Activated CD8-positive, alpha-beta T cell treated with anti-CD3 and anti-CD28 coated beads for 36 hours (primary cell): ENCODE measurements at regions not wholly inside any gene's neighbourhood (a gene's known extent, or its start where the extent isn't known, plus 50 kb on each side); places are given as distances from the start of the nearest gene placed in this dataset.
"Not testable (repeated sequence)": the region's sequence is repeated elsewhere in the genome, so short reads cannot be mapped to it uniquely, and the experiment has no call there.

ENCODE experiments used
- ATAC-seq: fragments of 200-7000 bp; cut with Tn5 transposase; one replicate; pipeline ENCODE4 v1.10.0; 2021; ENCODE audit warnings: mild to moderate bottlenecking, moderate library complexity
- CTCF ChIA-PET: fragments of 350-600 bp; sonication (Branson Sonifier 250); formaldehyde crosslinking; loops from one replicate; lab custom pipeline; 2021; ENCODE audit warnings: antibody characterized with exemption; lab: Charles Lee
- POLR2A ChIA-PET: fragments of 350-600 bp; sonication (Branson Sonifier 250); formaldehyde crosslinking; loops from one replicate; lab custom pipeline; 2021; ENCODE audit warnings: antibody characterized with exemption; lab: Charles Lee
- DNase-seq: peaks from one replicate; pipeline ENCODE4 v3.0.0-alpha.2; 2020
- H3K27ac Mint-ChIP-seq: one replicate; pipeline ENCODE4 v1.8.0; 2021; ENCODE audit warnings: mild to moderate bottlenecking, mixed read lengths
- H3K27me3 Mint-ChIP-seq: one replicate; pipeline ENCODE4 v1.8.0; 2021; ENCODE audit warnings: mixed read lengths
- H3K36me3 Mint-ChIP-seq: one replicate; pipeline ENCODE4 v1.8.0; 2021; ENCODE audit warnings: low read depth, mixed read lengths
- H3K4me1 Mint-ChIP-seq: one replicate; pipeline ENCODE4 v1.8.0; 2021; ENCODE audit warnings: low read depth, mixed read lengths
- H3K4me3 Mint-ChIP-seq: one replicate; pipeline ENCODE4 v1.8.0; 2021; ENCODE audit warnings: mild to moderate bottlenecking, moderate library complexity, mixed read lengths
- H3K9me3 Mint-ChIP-seq: one replicate; pipeline ENCODE4 v1.8.0; 2021; ENCODE audit warnings: mixed read lengths
- intact Hi-C: fragments of 100-400 bp; cut with micrococcal nuclease; formaldehyde crosslinking; loops from one replicate; pipeline ENCODE4 v1.10.0; 2022
- TF ChIP-seq, protein P1 (sequence below): fragments of 200-600 bp; IDR thresholded peaks from one replicate; pipeline ENCODE4 v1.8.0; 2022; ENCODE audit warnings: antibody characterized with exemption, mild to moderate bottlenecking

DNA sequence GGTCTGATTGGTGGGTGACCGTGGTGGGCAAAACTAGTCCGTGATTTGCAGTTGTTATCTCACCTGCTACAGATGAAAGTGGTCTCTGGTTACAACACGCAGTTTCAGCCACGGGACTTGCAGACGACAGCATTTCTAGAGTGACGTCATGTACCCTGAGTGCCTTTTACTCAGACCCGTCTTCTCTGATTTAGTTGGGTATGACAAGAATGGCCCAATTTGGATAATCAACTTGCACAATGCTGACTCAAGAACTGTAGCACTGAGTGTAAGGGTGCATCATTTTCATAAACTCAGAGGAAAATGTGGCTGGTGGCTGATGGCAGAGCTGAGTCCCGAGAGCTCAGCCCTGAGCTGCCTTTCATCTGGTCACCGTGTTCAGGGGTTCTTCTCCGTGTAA is 281.4 kb upstream of the FRG1 start:
- H3K4me1 Mint-ChIP-seq = no peaks in the 10 kb centered on the region
- intact Hi-C loops = no loop called here
- H3K9me3 Mint-ChIP-seq = no peaks in the 10 kb centered on the region
- H3K36me3 Mint-ChIP-seq = no peaks in the 10 kb centered on the region
- H3K4me3 Mint-ChIP-seq = no peak overlapping the region
- CTCF ChIA-PET = no interaction called here
- TF ChIP-seq, protein P1, sequence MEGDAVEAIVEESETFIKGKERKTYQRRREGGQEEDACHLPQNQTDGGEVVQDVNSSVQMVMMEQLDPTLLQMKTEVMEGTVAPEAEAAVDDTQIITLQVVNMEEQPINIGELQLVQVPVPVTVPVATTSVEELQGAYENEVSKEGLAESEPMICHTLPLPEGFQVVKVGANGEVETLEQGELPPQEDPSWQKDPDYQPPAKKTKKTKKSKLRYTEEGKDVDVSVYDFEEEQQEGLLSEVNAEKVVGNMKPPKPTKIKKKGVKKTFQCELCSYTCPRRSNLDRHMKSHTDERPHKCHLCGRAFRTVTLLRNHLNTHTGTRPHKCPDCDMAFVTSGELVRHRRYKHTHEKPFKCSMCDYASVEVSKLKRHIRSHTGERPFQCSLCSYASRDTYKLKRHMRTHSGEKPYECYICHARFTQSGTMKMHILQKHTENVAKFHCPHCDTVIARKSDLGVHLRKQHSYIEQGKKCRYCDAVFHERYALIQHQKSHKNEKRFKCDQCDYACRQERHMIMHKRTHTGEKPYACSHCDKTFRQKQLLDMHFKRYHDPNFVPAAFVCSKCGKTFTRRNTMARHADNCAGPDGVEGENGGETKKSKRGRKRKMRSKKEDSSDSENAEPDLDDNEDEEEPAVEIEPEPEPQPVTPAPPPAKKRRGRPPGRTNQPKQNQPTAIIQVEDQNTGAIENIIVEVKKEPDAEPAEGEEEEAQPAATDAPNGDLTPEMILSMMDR = no peak
- DNase-seq = no peak
- POLR2A ChIA-PET = no interaction called here
- no peak overlapping the region for H3K27ac Mint-ChIP-seq
- no peaks in the 10 kb centered on the region for H3K27me3 Mint-ChIP-seq
- ATAC-seq = no peak

DNA sequence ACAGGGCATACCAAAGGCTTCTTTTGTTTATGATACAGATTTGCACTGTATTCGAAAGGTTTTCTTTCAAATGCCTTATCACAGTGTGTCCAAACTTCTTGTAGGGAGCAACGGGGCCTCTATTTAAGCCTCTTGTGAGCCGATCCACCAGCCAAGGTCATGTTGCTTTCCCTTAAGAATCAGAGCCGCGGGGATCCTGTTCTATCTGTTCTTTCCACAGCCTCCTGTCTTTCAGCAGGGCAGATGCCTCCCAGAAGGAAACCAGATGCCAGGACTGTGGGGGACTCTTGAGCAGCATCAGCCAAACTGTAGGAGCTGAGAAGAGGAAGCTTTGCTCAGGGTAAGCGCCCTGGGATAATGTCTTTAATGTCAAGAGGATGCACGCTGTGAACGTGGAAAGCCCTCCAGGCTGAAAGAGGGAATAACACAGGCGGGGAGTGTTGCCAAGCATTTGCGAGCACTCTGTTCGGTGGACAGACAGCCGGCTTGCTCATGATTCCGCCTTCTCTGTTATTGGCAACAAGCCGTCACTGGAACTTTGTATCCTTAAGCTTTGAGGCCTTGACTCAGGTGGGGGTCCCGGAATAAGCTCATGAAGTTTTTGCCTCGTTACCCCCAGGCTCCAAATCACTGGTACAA is 279.8 kb upstream of the FRG1 start:
- Mint-ChIP-seq H3K4me1 (no peaks in the 10 kb centered on the region), H3K9me3 (no peaks in the 10 kb centered on the region), H3K27ac (no peak overlapping the region), H3K4me3 (no peak overlapping the region), H3K27me3 (no peaks in the 10 kb centered on the region), H3K36me3 (no peaks in the 10 kb centered on the region)
- intact Hi-C loops = no loop called here
- DNase-seq (no peak), ATAC-seq (no peak)
- POLR2A ChIA-PET = no interaction called here
- CTCF ChIA-PET = no interaction called here
- TF ChIP-seq, protein P1 = no peak

- intact Hi-C loops = no loop called here
- TF ChIP-seq, protein P1 = no peak
- no peaks in the 10 kb centered on the region for H3K4me1 Mint-ChIP-seq
- no peaks in the 10 kb centered on the region for H3K36me3 Mint-ChIP-seq
- ChIA-PET CTCF (no interaction called here), POLR2A (no interaction called here)
- H3K9me3 Mint-ChIP-seq = no peaks in the 10 kb centered on the region
- H3K27ac Mint-ChIP-seq = no peak overlapping the region
- ATAC-seq = no peak
- DNase-seq = no peak
- no peak overlapping the region for H3K4me3 Mint-ChIP-seq
- H3K27me3 Mint-ChIP-seq = no peaks in the 10 kb centered on the region
These were observed 275.9 kb upstream of the FRG1 start for GRCh38 chr4:189664693-189665250.

DNA sequence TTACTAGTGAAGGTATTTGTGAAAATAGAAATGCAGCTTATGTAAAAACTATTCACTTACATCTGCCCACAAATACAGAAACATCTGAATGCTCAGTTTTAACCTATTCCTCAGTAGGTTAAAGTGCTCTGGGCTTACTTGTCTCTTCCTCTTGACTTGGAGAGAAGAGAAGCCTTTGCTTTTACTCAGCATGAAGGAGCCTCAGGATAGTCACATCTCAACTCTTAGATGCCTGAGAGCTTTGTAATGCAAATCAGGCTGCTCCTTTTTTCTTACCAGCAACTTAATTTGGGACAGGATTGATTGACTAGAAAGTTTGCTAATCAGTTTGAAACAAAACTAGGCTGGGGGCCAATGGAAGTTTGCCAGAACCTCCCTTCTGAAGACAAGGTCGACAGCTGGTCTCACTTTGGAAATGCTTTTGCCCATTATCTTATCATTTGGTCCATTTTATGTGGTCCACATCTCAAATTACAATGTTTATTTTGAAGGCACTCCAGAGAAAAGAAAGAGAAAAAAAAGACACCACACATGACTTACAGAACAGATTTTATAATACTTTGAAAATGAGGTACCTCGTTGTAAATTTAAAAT is 274.9 kb upstream of the FRG1 start:
- H3K9me3 Mint-ChIP-seq, H3K27ac Mint-ChIP-seq, ATAC-seq, intact Hi-C loops, H3K4me1 Mint-ChIP-seq, H3K27me3 Mint-ChIP-seq, DNase-seq, H3K36me3 Mint-ChIP-seq, CTCF ChIA-PET, H3K4me3 Mint-ChIP-seq, POLR2A ChIA-PET: not testable (repeated sequence)

DNA sequence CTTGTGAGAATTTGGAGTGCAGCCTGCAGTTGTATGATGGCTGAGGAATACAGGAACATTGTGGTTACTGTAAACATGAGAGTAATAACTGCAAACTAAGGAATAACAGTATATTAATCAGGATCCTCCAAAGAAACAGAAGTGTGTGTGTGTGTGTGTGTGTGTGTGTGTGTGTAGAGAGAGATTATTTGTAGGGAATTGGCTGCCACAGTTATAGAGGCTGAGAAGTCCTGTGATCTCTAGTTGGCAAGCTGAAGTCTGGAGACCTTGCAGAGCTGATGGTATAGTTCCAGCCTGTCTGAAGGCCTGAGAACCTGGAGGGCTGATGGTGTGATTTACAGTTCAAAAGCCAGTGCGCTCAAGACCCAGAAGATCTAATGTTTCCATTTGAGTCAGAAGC is 273.3 kb upstream of the FRG1 start:
- POLR2A ChIA-PET, H3K9me3 Mint-ChIP-seq, H3K27me3 Mint-ChIP-seq, DNase-seq, H3K36me3 Mint-ChIP-seq, H3K27ac Mint-ChIP-seq, CTCF ChIA-PET, ATAC-seq, H3K4me1 Mint-ChIP-seq, H3K4me3 Mint-ChIP-seq, intact Hi-C loops: not testable (repeated sequence)

GRCh38 chr4:189697675-189698245 is 242.9 kb upstream of the FRG1 start:
- H3K27ac Mint-ChIP-seq, H3K36me3 Mint-ChIP-seq, H3K4me1 Mint-ChIP-seq, CTCF ChIA-PET, H3K27me3 Mint-ChIP-seq, POLR2A ChIA-PET, intact Hi-C loops, H3K4me3 Mint-ChIP-seq, H3K9me3 Mint-ChIP-seq, DNase-seq, ATAC-seq: not testable (repeated sequence)

GRCh38 chr4:189703000-189703399 is 237.7 kb upstream of the FRG1 start:
- H3K36me3 Mint-ChIP-seq, H3K9me3 Mint-ChIP-seq, ATAC-seq, POLR2A ChIA-PET, H3K27me3 Mint-ChIP-seq, H3K4me3 Mint-ChIP-seq, H3K27ac Mint-ChIP-seq, H3K4me1 Mint-ChIP-seq, intact Hi-C loops, DNase-seq, CTCF ChIA-PET: not testable (repeated sequence)

DNA sequence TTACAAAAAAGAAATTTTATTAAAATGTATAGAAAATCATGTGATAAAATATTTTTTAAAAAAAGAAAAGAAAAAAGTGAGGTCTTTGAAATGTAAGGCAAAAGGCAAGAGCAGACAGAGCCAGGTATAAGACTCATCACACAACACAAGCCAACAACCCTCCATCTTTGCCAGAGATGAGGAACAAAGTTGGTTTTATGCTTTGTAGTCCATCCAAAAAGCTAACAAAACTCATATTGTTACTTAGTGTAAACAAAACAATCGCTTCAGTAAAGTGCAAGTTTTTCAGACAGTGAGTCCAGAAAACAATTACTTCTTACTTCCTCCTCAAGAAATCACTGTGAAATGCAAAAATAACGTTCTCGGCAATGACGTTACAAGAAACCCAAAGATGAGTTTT is 233.9 kb upstream of the FRG1 start:
- POLR2A ChIA-PET, ATAC-seq, H3K4me3 Mint-ChIP-seq, intact Hi-C loops, H3K36me3 Mint-ChIP-seq, DNase-seq, H3K9me3 Mint-ChIP-seq, H3K27ac Mint-ChIP-seq, CTCF ChIA-PET, H3K27me3 Mint-ChIP-seq, H3K4me1 Mint-ChIP-seq: not testable (repeated sequence)

GRCh38 chr4:189707227-189707626 is 233.4 kb upstream of the FRG1 start:
- POLR2A ChIA-PET, H3K27ac Mint-ChIP-seq, H3K9me3 Mint-ChIP-seq, intact Hi-C loops, H3K36me3 Mint-ChIP-seq, H3K4me1 Mint-ChIP-seq, ATAC-seq, H3K27me3 Mint-ChIP-seq, DNase-seq, CTCF ChIA-PET, H3K4me3 Mint-ChIP-seq: not testable (repeated sequence)
